GM19395 (cell line): ENCODE measurements at regions not wholly inside any gene's neighbourhood (a gene's known extent, or its start where the extent isn't known, plus 50 kb on each side); places are given as distances from the start of the nearest gene placed in this dataset.
"Not testable (repeated sequence)": the region's sequence is repeated elsewhere in the genome, so short reads cannot be mapped to it uniquely, and the experiment has no call there.

ENCODE experiments used
- ATAC-seq: cut with Tn5 transposase; IDR thresholded peaks from one replicate; pipeline ENCODE4 v1.9.1; 2021; ENCODE audit warnings: mild to moderate bottlenecking, moderate library complexity; ENCODE audit not compliant: unreplicated experiment

DNA sequence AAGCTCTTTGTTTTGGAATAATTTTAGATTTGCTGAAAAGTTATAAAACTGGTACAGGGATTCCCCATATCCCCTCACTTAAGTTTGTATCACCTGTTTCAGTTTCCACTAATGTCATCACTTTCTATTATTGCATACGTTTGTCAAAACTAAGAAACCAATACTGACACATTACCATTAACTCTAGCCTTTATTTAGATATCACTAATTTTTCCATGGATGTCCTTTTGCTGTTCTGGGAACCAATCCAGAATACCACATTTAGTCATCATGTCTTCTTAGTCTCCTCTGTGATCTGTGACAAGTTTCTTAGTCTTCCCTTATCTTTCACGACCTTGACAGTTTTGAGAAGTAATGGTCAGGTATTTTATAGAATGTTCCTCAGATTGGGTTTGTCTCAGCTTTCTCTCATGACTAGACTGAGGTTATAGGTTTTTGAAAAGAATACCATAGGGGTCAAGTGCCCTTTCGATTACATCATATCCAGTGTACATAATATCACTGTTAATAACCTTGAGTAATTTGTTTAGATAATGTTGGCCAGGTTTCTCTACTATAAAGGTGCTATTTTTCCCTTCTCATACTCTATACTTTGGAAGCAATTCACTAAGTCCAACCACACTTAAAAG, 51.9 kb upstream of the NMUR2 start:
- peak; percentile 51 for ATAC-seq

DNA sequence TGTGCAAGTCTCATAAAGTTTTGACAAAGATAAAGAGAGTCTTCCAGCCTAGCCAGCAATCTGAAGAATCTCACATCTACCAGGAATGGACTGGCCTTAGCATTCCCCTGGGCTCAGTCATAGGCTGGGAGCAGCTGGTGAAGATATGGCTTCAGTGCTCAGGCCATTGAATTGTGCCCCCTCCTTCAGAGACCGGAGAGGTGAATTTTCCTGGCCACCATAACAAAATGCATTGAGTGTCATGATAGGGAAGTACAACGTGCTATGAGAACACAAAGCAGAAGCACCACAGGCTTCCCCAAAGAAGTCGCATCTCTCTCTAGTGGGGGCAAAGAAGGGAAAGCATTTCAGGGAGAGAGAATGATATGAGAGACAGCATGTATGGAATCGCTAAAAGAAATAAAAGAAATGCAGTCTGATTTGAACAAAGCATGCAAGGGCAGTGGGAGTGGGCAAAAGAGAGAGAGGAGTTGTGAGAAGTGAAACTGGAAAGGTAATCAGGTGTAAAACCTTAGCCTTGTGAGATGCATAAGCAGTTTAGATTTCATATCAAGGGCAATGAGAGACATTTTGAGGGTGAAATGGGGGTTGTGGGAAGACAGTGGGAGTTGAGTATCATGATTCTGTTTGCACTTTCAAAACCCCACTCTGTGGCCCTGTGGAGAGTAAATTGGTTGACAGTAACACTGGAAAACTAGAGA, 57.1 kb upstream of the NMUR2 start:
- ATAC-seq: peak; percentile 95

DNA sequence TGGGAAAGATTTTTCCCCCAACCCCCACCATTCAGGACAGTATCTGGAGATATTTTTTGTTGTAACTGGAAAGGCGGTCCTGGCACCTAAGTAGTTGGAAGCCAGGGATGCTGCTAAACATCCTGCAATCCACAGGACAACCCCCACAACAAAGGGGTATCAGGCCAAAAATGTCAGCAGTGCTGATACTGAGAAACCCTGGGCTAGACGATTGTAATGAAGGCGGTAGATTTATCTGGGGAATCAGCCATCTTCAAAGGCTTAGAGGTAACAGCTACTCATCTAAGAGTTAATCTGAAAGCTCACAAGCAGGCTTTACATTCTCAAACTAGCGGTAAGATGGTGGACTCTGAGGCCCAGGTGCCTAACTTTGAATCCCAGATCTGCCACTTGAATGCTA, 59.0 kb upstream of the NMUR2 start:
- no peak for ATAC-seq

DNA sequence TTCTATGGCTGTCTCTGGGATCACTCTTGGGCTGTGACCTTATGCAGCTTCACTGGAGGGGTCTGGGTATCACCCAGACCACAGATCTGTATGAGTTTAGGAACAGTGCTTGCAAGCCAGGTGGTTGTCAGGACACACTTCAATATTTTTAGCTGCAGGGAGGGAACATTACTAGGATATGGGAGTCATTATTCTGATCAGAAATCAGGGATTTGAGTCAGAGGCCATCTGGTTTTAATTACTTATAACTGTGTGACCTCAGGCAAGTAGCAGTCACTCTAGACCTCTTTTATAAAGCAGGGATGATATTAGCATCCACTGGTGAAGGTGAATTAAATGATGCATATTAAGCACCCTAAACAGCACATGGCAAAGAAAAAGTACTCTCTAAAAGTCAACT, 60.1 kb upstream of the NMUR2 start:
- no peak for ATAC-seq

DNA sequence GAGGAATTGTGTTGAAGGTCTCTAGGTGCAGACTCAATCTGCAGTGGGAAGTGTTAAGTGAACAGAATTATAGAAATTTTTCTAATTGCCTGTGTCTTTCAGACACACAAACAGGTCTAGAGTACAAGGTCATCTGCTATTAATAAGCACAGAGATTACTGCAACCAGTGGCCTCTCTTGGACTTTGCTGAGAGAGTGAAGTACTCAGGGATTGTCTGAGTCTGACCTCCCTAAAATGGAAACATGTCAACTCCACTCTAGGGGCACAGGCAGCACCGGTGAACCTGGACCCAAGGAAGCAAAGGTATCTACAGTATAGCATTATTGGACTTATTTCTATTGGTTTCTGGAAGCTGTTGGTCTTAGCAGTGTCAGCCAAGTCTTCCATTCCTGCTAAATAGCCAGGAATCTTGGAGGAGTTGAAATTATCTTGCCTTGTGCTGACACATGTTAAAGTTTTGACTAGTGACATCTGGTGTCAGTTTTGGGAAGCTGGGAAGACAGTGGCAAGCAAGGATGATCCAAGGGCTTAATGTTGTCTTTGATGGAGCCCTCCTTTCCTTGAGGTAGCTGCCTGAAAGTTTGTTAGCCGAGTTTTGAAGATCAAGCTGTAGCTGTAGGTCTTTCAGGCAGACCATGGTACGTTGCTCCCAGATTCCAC, 61.1 kb upstream of the NMUR2 start:
- no peak for ATAC-seq

DNA sequence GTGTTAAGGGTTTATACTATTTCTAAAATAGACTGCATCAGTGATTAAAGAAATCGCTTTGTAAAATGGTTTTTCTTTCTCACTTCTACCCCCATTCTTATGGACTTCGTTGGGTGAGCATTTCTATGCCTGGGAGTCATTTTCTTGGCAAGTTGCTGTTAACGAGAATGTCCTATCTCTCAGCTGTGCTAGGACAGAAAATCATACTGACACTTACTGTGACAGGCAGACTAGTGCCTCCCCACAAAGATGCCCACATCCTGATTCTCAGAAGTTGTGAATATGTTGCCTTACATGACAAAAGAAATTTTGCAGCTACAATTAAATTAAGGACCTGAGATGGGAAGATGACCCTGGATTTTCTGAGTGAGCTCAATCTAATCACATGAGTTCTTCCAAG, 65.1 kb upstream of the NMUR2 start:
- no peak for ATAC-seq

DNA sequence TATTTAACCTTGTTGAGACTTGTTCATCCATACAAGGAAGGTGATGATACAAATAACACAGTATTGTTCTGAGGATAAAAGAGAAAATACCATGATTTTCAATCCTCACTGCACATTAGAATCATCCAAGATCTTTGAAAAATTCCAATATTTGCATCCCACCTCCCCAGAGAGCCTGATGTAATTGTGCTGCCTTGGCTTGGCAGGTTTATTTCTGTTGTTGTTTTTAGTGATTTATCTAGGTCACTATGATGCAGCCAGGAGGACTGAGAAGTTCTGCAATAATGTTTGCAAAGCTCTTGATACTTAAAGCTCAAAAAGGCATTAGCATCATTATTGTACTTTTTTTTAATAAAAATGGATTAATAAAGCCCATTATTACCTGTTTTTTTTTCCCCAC, 67.0 kb upstream of the NMUR2 start:
- ATAC-seq: no peak

DNA sequence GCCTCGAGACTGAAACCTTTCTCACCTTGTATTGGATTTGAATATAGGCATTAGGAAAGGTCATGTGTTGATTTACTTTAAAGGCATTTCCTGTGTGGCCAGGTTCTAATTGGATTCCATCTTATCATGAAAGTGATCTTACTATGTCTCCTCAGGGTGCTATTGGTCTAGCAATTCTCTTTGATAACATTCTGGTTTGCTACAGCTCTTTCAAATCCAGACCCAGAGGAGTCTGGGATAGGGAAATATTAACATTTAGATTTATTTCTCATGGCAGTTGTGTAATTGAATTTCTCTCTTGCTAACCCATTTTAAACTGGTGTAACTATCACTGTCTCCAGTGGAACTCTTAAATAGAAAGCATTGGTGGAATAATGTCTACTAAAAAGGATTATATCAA, 69.9 kb upstream of the NMUR2 start:
- ATAC-seq: no peak

DNA sequence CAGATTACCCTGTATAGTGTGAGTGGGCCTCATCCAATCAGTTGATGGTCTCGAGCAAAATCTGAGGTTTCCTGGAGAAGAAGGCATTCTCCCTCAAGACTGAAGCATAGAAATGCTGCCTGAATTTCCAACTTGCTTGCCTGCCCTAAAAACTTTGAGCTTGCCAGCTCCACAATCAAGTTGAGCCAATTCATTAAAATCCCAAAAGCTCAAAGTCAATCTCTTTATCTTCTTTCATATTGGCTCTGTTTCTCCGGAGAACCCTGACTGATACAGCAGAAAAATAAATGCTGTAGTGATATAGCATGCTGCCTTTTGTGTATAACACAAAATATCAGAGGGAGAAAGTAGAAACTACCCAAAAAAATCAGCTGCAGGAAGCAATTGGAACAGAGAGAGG, 72.5 kb upstream of the NMUR2 start:
- ATAC-seq: no peak

DNA sequence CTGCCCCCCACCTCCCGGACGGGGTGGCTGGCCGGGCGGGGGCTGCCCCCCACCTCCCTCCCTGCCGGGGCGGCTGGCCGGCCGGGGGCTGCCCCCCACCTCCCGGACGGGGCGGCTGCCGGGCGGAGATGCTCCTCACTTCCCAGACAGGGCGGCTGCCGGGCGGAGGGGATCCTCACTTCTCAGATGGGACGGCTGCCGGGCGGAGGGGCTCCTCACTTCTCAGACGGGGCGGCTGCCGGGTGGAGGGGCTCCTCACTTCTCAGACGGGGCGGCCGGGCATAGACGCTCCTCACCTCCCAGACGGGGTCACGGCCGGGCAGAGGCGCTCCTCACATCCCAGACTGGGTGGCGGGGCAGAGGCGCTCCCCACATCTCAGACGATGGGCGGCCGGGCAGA, 74.8 kb upstream of the NMUR2 start:
- not testable (repeated sequence) for ATAC-seq

DNA sequence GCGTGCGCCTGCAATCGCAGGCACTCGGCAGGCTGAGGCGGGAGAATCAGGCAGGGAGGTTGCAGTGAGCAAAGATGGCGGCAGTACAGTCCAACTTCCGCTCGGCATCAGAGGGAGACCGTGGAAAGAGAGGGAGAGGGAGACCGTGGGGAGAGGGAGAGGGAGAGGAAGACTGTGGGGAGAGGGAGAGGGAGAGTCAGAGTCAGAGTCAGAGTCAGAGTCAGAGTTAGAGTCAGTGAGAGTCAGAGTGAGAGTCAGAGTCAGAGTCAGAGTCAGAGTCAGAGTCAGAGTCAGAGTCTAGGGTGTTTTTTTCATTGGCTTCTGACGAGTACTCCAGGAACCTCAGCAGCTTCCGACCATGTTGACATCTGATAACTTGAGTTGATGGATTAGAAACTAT, 75.6 kb upstream of the NMUR2 start:
- ATAC-seq: peak; percentile 83

DNA sequence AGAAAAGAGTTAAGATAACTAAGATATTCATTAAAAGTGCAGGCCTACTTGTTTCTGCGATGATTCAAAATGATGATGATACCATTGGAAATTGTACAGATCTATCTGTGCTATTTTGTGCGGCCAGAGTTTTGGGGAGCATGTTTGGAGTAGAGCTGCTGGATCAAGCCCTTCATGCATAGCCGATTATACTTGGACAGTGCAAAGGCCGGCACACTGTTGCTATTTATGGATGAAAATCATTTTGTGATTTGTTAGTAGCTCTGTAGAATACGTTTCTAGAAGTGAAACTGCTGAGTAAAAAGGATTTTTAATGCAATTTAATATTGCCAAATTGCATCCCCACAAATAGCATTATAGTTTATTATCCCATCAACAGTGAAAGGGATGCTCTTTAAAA, 82.1 kb upstream of the NMUR2 start:
- no peak for ATAC-seq

DNA sequence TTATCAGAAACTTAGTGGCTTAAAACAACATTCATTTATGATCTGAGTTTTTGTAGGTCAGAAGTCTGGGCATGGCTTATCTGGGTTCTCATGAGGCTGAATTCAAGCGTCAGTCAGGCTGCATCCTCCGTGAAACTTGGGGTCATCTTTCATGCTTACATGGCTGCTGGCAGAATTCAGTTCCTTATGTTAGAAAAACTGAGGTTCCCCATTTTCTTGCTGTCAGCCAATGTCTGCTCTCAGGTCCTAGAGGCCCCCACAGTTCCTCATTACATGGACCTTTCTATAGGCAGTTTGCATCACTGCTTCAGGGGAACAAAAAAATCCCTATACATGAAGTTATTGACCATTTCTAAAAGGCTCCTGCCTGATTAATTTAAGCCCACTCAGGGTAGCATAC, 83.8 kb upstream of the NMUR2 start:
- no peak for ATAC-seq

DNA sequence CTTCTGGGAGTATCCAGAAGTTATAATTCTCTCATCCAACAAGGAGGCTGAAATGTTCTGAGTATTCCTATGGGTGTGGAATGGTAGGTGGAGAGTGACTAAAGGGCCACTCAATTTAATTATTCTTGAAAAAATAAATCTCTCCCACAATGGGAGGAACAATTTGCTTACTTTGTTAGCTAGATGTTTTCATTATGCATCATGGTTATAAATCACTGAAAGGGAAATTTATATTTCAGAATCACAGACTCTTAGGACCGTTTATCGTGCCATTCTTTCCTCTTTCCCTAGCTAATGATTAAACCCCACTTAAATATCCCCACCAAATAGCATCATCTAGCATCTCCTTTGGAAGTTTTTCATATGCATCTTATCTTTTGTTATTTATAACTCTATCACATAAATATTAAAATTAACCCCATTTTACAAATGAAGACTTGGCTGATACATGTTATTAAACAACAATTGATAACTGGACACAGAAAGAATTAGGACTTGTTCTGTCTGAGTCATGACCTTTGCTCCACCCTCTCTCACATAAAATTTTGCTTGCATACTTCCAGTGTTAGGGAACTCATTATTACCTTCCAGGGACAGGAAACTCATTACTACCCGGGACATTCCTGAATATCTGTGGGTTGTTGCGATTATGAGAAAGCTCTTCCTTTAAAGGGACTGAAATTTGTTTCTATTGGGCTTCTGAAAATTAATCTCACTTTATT, 94.9 kb upstream of the NMUR2 start:
- no peak for ATAC-seq

DNA sequence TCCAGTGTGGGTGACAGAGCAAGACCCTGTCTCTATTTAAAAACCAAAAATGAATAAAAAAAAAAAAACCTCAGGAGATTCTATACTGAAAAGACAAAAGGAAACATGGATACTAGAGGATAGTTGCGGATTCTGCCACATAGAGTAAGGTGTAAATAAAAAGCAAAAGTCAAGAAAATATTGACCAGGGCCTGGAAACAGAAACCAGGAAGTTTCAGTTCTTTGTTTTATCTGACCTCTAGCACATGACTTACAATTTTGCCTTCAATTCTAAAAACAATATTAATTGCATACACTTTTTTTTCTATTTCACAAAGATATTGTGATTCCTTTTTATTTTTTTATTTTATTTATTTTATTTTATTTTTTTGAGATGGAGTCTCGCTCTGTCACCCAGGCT, 96.2 kb upstream of the NMUR2 start:
- peak; percentile 47 for ATAC-seq

DNA sequence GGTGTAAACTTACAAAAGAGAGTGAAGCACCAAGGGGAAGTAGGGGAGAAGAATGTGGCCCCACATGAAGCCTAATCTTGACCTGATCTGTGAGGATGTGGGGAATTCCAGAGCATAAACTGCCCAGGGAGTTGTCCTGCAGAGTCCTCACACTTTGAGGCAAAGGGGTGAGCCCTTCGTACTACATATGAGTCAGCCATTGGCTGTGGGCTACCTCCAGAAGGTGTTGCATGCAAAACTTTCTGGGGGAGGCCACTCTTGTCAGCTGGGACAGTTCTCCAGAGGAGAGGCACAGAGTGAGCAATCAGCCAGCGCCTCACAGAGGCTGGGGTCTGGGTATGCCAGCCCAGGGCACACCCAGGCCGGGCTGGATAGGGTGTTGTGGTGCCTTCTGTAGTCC, 98.1 kb upstream of the NMUR2 start:
- no peak for ATAC-seq

DNA sequence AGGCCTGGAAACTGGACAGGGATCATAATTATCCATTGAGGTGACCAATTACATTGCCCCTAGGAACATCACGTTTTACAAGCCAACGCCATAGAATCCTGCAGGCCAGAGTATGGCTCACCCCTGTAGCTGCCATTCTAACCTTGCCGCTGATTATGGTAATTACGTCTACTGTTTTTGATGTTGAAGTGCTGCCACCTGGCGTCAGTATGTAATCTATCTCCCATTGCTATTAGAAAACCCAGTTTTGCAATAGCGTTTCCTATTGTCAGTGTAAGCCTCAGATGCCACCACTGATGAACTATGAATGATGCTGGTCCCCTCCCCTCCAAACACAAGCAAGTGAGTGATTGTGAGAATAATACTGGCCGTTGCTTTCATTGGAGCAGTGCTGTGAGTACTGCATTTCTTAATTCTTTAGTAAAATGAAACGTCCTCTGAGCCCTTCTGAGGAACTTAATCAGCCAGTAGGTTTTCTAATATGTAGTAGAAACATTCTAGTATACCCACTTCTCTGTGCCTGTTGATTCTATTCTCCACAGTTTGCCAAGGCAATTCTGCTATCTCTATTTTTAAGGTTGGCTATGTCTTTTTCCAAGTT, 100.5 kb upstream of the NMUR2 start:
- ATAC-seq: peak; percentile 87

DNA sequence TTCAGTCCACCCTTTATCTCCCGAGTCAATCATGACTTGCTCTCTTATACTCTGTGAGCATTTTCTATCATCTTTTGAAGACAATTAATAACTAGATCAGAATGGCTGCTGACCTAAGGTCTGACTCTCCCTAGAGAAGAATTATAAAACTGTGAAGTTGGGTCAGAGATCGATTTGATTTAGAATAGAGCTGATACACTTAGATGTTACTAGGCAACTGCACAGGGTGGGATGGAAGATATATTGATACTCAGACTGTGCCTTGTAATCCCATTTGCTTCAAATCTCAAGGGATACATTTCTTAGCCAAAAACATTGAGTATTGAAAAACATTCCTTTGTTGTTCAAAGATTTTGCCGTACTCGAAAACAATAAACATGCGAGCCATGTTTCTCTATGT, 106.0 kb upstream of the NMUR2 start:
- no peak for ATAC-seq

DNA sequence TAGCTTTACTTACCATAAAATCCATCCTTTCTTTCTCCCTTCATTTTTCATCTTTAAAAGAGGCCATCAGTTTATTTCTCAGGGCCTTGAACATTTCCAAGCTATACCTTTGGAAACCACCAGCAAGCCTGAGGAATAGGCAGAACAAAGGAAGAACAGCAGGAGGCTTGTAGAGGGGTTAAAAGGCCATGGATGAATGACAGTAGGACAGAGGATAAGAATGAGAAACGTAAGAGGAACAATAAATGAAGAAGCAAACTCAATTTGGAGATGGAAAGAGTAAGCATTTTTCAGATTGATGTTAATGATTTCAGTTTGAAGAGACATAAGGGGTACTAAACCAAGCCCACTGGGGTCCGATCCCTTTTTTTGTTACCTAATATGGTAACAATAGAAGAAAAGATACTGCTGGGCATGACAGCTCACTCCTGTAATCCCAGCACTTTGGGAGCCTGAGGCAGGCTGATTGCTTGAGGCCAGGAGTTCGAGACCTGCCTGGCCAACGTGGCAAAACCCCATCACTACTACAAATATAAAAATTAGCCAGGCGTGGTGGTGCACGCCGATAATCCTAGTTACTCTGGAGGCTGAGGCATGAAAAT, 106.6 kb upstream of the NMUR2 start:
- ATAC-seq: no peak

DNA sequence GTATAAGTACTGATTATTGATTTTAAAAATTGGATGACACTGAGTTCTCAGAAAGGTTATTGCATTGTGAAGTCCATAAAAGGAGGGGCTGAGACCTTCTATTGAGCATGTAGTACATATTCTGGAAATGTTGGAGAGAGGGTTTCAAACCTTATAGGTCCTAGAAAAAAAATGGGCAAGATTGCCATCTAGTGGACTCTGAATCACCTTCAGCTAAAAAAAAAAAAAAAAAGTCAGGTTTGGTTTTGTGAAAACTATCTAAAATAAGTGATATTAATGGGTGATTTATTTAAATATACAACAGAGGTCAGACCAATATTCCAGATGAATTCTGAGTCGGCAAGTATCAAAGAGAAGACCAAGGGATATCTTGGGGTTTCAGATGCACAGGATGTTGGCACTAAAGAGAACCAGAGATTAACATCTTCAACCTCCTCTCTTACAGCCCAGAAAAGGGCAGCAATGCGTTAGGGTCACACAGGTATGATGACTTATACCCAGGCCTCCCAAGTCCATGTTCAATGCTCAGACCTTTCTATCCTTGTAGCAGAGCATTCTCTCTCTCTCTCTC, 109.8 kb upstream of the NMUR2 start:
- peak; percentile 46 for ATAC-seq

DNA sequence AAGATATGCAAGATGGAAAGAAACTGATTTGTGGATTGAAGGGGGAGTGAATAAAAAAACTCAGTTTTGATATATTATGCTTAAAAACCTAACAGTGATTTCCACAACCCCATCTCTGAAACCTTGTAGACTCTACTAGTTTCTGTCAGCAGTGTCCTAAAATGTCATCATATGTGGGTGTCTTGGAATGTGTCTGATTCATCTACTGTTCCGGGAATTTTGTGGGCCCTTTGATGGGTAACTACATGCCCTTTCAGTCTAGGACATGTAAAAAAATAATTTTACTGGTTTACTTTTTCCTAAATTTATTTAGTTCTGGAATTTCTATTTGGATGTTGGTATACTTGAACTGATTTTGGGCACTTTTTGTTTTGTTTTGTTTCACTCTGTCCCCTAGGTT, 118.9 kb upstream of the NMUR2 start:
- ATAC-seq: no peak
